ENCODE measurements at regions not wholly inside any gene's neighbourhood (a gene's known extent, or its start where the extent isn't known, plus 50 kb on each side); places are given as distances from the start of the nearest gene placed in this dataset.

DNA sequence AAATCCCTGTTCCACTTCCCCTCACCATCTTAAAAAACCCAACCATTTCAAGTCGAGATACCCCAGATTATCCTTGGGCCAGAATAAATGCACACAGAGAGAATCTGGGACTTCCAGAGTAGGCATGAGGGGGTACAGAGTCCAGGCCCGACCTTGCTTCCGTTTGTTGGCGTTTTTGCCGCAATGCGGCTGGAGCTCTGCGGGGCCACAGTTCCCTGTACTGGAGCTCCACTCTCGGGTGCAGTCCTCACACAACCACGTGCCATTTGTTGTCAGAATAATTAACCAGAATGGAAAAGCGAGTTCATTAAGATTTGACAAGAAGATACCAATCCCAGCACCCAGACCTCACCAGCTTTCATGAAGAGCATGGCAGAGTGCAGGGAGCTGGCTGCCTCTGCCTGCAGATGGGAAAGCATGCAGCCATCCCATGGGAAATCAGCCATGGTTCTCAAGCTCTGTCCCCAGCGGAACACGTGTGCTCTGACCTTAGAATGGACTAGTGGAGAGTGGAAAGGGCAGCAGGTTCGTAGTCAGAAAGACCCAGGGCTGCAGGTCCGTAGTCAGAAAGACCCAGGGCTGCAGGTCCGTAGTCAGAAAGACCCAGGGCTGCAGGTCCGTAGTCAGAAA lies 472.8 kb downstream of the EIPR1 start:
- TF ChIP-seq, protein P1, sequence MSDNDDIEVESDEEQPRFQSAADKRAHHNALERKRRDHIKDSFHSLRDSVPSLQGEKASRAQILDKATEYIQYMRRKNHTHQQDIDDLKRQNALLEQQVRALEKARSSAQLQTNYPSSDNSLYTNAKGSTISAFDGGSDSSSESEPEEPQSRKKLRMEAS (IDR thresholded peaks at IDR 0.05), result no peak
- TF ChIP-seq HNF4A (conservative IDR thresholded peaks at IDR 0.05), result no peak
- TF ChIP-seq RAD21 (IDR thresholded peaks at IDR 0.05), result no peak
- no peak for TF ChIP-seq FOXA1 (IDR thresholded peaks at IDR 0.05)
- no peak for TF ChIP-seq SP1 (IDR thresholded peaks at IDR 0.05)
- TF ChIP-seq TAF1 (conservative IDR thresholded peaks at IDR 0.05), result no peak
- TF ChIP-seq NR2F2 (IDR thresholded peaks at IDR 0.05), result no peak
- no peak for TF ChIP-seq JUND (IDR thresholded peaks at IDR 0.05)
- no peak for TF ChIP-seq FOXA2 (IDR thresholded peaks at IDR 0.05)
- TF ChIP-seq, protein P2, sequence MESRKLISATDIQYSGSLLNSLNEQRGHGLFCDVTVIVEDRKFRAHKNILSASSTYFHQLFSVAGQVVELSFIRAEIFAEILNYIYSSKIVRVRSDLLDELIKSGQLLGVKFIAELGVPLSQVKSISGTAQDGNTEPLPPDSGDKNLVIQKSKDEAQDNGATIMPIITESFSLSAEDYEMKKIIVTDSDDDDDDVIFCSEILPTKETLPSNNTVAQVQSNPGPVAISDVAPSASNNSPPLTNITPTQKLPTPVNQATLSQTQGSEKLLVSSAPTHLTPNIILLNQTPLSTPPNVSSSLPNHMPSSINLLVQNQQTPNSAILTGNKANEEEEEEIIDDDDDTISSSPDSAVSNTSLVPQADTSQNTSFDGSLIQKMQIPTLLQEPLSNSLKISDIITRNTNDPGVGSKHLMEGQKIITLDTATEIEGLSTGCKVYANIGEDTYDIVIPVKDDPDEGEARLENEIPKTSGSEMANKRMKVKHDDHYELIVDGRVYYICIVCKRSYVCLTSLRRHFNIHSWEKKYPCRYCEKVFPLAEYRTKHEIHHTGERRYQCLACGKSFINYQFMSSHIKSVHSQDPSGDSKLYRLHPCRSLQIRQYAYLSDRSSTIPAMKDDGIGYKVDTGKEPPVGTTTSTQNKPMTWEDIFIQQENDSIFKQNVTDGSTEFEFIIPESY (IDR thresholded peaks at IDR 0.05), result no peak
- TF ChIP-seq, protein P3, sequence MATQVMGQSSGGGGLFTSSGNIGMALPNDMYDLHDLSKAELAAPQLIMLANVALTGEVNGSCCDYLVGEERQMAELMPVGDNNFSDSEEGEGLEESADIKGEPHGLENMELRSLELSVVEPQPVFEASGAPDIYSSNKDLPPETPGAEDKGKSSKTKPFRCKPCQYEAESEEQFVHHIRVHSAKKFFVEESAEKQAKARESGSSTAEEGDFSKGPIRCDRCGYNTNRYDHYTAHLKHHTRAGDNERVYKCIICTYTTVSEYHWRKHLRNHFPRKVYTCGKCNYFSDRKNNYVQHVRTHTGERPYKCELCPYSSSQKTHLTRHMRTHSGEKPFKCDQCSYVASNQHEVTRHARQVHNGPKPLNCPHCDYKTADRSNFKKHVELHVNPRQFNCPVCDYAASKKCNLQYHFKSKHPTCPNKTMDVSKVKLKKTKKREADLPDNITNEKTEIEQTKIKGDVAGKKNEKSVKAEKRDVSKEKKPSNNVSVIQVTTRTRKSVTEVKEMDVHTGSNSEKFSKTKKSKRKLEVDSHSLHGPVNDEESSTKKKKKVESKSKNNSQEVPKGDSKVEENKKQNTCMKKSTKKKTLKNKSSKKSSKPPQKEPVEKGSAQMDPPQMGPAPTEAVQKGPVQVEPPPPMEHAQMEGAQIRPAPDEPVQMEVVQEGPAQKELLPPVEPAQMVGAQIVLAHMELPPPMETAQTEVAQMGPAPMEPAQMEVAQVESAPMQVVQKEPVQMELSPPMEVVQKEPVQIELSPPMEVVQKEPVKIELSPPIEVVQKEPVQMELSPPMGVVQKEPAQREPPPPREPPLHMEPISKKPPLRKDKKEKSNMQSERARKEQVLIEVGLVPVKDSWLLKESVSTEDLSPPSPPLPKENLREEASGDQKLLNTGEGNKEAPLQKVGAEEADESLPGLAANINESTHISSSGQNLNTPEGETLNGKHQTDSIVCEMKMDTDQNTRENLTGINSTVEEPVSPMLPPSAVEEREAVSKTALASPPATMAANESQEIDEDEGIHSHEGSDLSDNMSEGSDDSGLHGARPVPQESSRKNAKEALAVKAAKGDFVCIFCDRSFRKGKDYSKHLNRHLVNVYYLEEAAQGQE (IDR thresholded peaks at IDR 0.05), result no peak
- no peak for TF ChIP-seq EGR1 (IDR thresholded peaks at IDR 0.05; ENCODE audit: low read depth in 2 of 2)
- TF ChIP-seq GABPA (IDR thresholded peaks at IDR 0.05 in 1 of 2, conservative IDR thresholded peaks at IDR 0.05 in 1 of 2), result no peak
- TF ChIP-seq RXRA (IDR thresholded peaks at IDR 0.05), result no peak
- no peak for DNase-seq (ENCODE audit: low spot score)
- Histone ChIP-seq H3K9me3 (ENCODE audit: control insufficient read depth in 4 of 4, low read length in 3 of 4) (no peaks in the 10 kb centered on the region), H3K36me3 (ENCODE audit: control insufficient read depth in 4 of 4, insufficient read depth in 3 of 4, low read depth in 1 of 4, low read length in 3 of 4) (no peaks in the 10 kb centered on the region), H3K27me3 (ENCODE audit: control insufficient read depth in 4 of 4, insufficient read depth in 4 of 4, low read length in 3 of 4) (no peaks in the 10 kb centered on the region), H3K4me3 (ENCODE audit: low read depth in 1 of 3, low read length in 3 of 3) (no peak overlapping the region), H3K4me1 (ENCODE audit: control insufficient read depth in 4 of 4, insufficient read depth in 4 of 4, low read length in 3 of 4) (no peaks in the 10 kb centered on the region), H3K27ac (ENCODE audit: low read depth in 1 of 2, low read length in 2 of 2) (no peak overlapping the region), H3K9ac (ENCODE audit: low read depth in 1 of 2, low read length in 2 of 2) (no peak overlapping the region)
- WGBS, result 84% methylated on average over 15 of the region's 16 CpGs

DNA sequence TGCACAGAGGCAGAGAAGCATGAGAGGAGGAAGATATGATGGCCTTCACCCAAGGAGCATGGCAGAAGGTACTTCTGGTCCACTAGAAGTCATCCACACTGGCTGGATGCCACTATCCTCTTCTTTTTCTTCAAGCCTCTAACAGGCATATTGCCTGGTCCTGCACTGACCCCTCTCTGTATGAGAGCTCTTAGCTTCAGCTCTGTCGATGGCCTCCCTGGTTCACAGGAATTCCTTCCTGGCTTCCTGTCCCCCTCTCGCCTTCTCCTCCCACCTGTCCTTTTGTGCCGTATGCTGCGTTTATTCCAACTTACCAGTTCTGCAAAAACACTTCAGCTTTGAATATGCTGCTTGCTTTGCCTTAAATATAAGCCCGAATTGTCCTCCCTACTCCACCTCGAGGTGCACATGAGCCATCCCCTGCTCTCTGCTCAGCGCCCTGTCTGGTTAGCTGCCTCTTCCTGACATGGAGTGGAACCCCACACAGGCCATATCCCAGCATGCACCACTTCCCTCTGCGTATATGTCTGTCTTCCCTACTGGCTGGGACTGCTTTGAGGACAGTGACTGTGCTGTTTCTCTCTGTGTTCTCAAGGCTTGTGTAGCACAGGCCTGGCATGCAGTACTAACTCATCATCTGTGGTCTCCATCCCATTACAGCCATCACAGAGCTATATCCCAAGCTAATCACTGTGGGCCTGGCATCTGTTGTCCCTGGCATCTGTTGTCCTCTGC lies 474.9 kb downstream of the EIPR1 start:
- Histone ChIP-seq H3K27me3 (ENCODE audit: control insufficient read depth in 4 of 4, insufficient read depth in 4 of 4, low read length in 3 of 4) (no peaks in the 10 kb centered on the region), H3K4me3 (ENCODE audit: low read depth in 1 of 3, low read length in 3 of 3) (no peak overlapping the region), H3K4me1 (ENCODE audit: control insufficient read depth in 4 of 4, insufficient read depth in 4 of 4, low read length in 3 of 4) (no peaks in the 10 kb centered on the region), H3K36me3 (ENCODE audit: control insufficient read depth in 4 of 4, insufficient read depth in 3 of 4, low read depth in 1 of 4, low read length in 3 of 4) (no peaks in the 10 kb centered on the region), H3K9ac (ENCODE audit: low read depth in 1 of 2, low read length in 2 of 2) (no peak overlapping the region), H3K9me3 (ENCODE audit: control insufficient read depth in 4 of 4, low read length in 3 of 4) (no peaks in the 10 kb centered on the region), H3K27ac (ENCODE audit: low read depth in 1 of 2, low read length in 2 of 2) (no peak overlapping the region)
- DNase-seq (ENCODE audit: low spot score), result no peak
- 75% methylated on average over 8 of the region's 8 CpGs for WGBS
- TF ChIP-seq TAF1 (conservative IDR thresholded peaks at IDR 0.05), result no peak
- no peak for TF ChIP-seq HNF4G (IDR thresholded peaks at IDR 0.05)
- TF ChIP-seq, protein P4, sequence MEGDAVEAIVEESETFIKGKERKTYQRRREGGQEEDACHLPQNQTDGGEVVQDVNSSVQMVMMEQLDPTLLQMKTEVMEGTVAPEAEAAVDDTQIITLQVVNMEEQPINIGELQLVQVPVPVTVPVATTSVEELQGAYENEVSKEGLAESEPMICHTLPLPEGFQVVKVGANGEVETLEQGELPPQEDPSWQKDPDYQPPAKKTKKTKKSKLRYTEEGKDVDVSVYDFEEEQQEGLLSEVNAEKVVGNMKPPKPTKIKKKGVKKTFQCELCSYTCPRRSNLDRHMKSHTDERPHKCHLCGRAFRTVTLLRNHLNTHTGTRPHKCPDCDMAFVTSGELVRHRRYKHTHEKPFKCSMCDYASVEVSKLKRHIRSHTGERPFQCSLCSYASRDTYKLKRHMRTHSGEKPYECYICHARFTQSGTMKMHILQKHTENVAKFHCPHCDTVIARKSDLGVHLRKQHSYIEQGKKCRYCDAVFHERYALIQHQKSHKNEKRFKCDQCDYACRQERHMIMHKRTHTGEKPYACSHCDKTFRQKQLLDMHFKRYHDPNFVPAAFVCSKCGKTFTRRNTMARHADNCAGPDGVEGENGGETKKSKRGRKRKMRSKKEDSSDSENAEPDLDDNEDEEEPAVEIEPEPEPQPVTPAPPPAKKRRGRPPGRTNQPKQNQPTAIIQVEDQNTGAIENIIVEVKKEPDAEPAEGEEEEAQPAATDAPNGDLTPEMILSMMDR (IDR thresholded peaks at IDR 0.05; ENCODE audit: low read depth, low read length, missing input control), result no peak
- no peak for TF ChIP-seq GABPA (IDR thresholded peaks at IDR 0.05 in 1 of 2, conservative IDR thresholded peaks at IDR 0.05 in 1 of 2)
- TF ChIP-seq HNF4A (conservative IDR thresholded peaks at IDR 0.05), result no peak
- TF ChIP-seq RAD21 (IDR thresholded peaks at IDR 0.05), result no peak
- TF ChIP-seq SP1 (IDR thresholded peaks at IDR 0.05), result no peak
- no peak for TF ChIP-seq YY1 (IDR thresholded peaks at IDR 0.05)
- no peak for TF ChIP-seq RXRA (IDR thresholded peaks at IDR 0.05)
- TF ChIP-seq, protein P1 (IDR thresholded peaks at IDR 0.05), result no peak
- TF ChIP-seq FOXA1 (IDR thresholded peaks at IDR 0.05), result no peak
- TF ChIP-seq, protein P2 (IDR thresholded peaks at IDR 0.05), result no peak
- TF ChIP-seq EGR1 (IDR thresholded peaks at IDR 0.05; ENCODE audit: low read depth in 2 of 2), result no peak

Measured in liver (tissue), 8 donors.